ENCODE measurements at regions not wholly inside any gene's neighbourhood (a gene's known extent, or its start where the extent isn't known, plus 50 kb on each side); places are given as distances from the start of the nearest gene placed in this dataset.
A peak's percentile ranks its signal among the peaks of the same experiment; 100 is the strongest.
"Not testable (repeated sequence)": the region's sequence is repeated elsewhere in the genome, so short reads cannot be mapped to it uniquely, and the experiment has no call there.

- DNase-seq, result no peak
These were observed 282.2 kb downstream of the NEBL start for GRCh38 chr10:20614911-20615310.

- no peak for DNase-seq
These were observed 288.6 kb downstream of the NEBL start for GRCh38 chr10:20608503-20608902.

GRCh38 chr10:20606985-20607384 lies 290.1 kb downstream of the NEBL start:
- no peak for DNase-seq

- DNase-seq, result no peak
These were observed 295.1 kb downstream of the NEBL start for GRCh38 chr10:20601941-20602461.

GRCh38 chr10:20598590-20598989 lies 298.5 kb downstream of the NEBL start:
- DNase-seq, result no peak

- no peak for DNase-seq
These were observed 300.2 kb downstream of the NEBL start for GRCh38 chr10:20596911-20597310.

- no peak for DNase-seq
These were observed 300.9 kb downstream of the NEBL start for GRCh38 chr10:20596065-20596755.

GRCh38 chr10:20593649-20594048 lies 303.5 kb downstream of the NEBL start:
- no peak for DNase-seq

- DNase-seq, result no peak
These were observed 315.1 kb downstream of the NEBL start for GRCh38 chr10:20582041-20582440.

GRCh38 chr10:20573924-20574323 lies 323.2 kb downstream of the NEBL start:
- DNase-seq, result no peak

- DNase-seq, result not testable (repeated sequence)
These were observed 341.1 kb downstream of the NEBL start for GRCh38 chr10:20555990-20556389.

GRCh38 chr10:20552382-20552781 lies 344.7 kb downstream of the NEBL start:
- DNase-seq, result no peak

GRCh38 chr10:20551761-20552160 lies 345.4 kb downstream of the NEBL start:
- no peak for DNase-seq

- no peak for DNase-seq
These were observed 360.9 kb downstream of the NEBL start for GRCh38 chr10:20535897-20536881.

GRCh38 chr10:20531241-20531883 lies 365.7 kb downstream of the NEBL start:
- peak; percentile 4 for DNase-seq

- no peak for DNase-seq
These were observed 375.9 kb downstream of the NEBL start for GRCh38 chr10:20521186-20521585.

- no peak for DNase-seq
These were observed 381.5 kb downstream of the NEBL start for GRCh38 chr10:20515654-20516053.

- no peak for DNase-seq
These were observed 384.5 kb downstream of the NEBL start for GRCh38 chr10:20512631-20513030.

GRCh38 chr10:20508921-20509320 lies 388.2 kb downstream of the NEBL start:
- DNase-seq, result no peak

GRCh38 chr10:20502903-20503585 lies 394.1 kb downstream of the NEBL start:
- no peak for DNase-seq

GRCh38 chr10:20494474-20494873 lies 402.6 kb downstream of the NEBL start:
- DNase-seq, result no peak

GRCh38 chr10:20492447-20492846 lies 404.7 kb downstream of the NEBL start:
- DNase-seq, result no peak

GRCh38 chr10:20489961-20490360 lies 407.1 kb downstream of the NEBL start:
- DNase-seq, result no peak

All from NCI-H2029 treated with DMSO at 0.1 percent for 48 hours (cell line).